Erythroblast (primary cell): ENCODE measurements at regions not wholly inside any gene's neighbourhood (a gene's known extent, or its start where the extent isn't known, plus 50 kb on each side); places are given as distances from the start of the nearest gene placed in this dataset.
"Not testable (repeated sequence)": the region's sequence is repeated elsewhere in the genome, so short reads cannot be mapped to it uniquely, and the experiment has no call there.

Source experiments
- GATA1 ChIP-seq: IDR thresholded peaks from 2 replicates; pipeline ENCODE4 v1.6.1; 2011; ENCODE audit warnings: low read depth, mild to moderate bottlenecking, control low read depth, low read length, moderate library complexity
- POLR2A ChIP-seq: IDR thresholded peaks from 2 replicates; pipeline ENCODE4 v1.6.1; 2011; ENCODE audit warnings: mild to moderate bottlenecking, low read length

DNA sequence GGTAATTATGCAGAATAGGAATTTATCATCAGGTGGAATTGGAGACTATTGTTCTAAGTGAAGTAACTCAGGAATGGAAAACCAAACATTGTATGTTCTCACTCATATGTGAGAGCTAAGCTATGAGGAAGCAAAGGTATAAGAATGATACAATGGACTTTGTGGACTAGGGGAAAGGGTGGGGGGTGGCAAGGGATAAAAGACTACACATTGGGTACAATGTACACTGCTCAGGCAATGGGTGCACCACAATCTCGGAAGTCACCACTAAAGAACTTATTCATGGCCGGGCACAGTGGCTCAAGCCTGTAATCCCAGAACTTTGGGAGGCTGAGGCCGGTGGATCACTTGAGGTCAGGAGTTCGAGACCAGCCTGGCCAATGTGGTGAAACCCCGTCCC lies 51.6 kb upstream of the MIER3 start:
- TF ChIP-seq POLR2A, GATA1: not testable (repeated sequence)
